Omental fat pad (tissue), 3 donors: ENCODE measurements at regions not wholly inside any gene's neighbourhood (a gene's known extent, or its start where the extent isn't known, plus 50 kb on each side); places are given as distances from the start of the nearest gene placed in this dataset.
"Not testable (repeated sequence)": the region's sequence is repeated elsewhere in the genome, so short reads cannot be mapped to it uniquely, and the experiment has no call there.

ENCODE experiments used
- ATAC-seq: fragments of 150-250 bp; one replicate; pipeline ENCODE4 v1.9.1; 2016; ENCODE audit warnings: mild to moderate bottlenecking, moderate library complexity; ENCODE audit not compliant: low FRiP score
- DNase-seq: peaks from one replicate; pipeline ENCODE4 v3.0.0-alpha.2; 2019; ENCODE audit warnings: low spot score
- CTCF ChIP-seq, 3 donors: fragments of 450-650 bp; IDR thresholded peaks; one replicate each; pipeline ENCODE4 v1.5.1; 2016 to 2017; ENCODE audit warnings: antibody characterized with exemption in 3 of 3, mild to moderate bottlenecking in 3 of 3, moderate library complexity in 2 of 3

GRCh38 chr5:67855523-67855922 is 360.0 kb upstream of the PIK3R1 start:
- TF ChIP-seq CTCF (IDR thresholded peaks at IDR 0.05) = no peak
- no peak for ATAC-seq
- no peak for DNase-seq

DNA sequence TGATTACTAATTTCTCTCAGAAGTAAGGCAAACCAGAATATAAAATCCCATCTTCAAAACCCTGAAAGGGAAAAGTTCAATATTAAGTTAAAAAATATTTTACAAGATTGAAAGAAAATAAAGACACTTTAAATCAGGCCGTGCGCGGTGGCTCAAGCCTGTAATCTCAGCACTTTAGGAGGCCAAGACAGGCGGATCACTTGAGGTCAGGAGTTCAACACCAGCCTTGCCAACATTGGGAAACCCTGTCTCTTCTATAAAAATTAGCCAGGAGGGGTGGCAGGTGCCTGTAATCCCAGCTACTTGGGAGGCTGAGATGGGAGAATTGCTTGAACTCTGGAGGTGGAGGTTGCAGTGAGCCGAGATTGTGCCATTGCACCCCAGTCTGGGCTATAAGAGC is 364.6 kb upstream of the PIK3R1 start:
- not testable (repeated sequence) for ATAC-seq, DNase-seq

DNA sequence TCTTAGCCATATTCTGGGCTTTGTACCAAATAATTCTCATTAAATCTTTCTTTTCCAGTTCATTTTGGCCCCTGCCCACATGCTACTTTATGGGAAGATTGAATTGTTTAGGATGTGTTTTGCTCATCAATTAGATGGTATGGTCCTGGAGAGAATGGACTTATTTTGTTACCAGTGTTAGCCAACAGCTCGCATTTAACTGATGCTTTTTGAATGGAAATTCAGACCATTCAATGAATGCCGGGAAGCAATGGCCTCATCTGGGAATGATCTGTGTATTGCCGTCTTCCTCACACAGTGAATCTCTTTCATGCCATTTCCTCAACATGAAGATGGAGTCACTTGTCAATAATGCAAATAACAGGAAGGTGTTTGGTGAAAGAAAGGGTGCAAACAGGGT is 370.6 kb upstream of the PIK3R1 start:
- ATAC-seq (no peak), DNase-seq (no peak)
- TF ChIP-seq CTCF (IDR thresholded peaks at IDR 0.05) = no peak

DNA sequence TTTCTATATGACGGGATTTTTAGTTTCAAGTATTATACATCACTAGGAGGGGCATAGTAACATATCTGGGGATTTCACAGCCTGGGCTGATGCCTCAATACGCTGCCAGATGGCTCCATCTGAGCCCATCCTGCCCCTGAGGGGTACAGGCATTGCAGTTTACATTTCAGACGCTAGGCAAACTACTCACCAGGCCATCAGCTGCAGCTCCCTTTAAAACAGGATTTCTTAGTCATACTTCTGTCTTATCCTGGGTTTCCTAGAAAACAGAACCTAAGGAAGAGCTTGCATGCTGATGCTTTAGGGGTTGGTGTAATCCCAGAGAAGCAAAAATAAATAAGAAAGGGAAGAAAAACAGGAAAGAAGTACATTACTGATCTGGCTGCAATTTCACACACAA is 372.8 kb upstream of the PIK3R1 start:
- DNase-seq = no peak
- no peak for ATAC-seq
- TF ChIP-seq CTCF (IDR thresholded peaks at IDR 0.05) = no peak

DNA sequence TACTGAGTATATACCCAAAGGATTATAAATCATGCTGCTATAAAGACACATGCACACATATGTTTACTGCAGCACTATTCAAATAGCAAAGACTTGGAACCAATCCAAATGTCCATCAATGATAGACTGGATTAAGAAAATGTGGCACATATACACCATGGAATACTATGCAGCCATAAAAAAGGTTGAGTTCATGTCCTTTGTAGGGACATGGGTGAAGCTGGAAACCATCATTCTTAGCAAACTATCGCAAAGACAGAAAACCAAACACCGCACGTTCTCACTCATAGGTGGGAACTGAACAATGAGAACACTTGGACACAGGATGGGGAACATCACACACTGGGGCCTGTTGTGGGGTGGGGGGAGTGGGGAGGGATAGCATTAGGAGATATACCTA is 378.3 kb upstream of the PIK3R1 start:
- DNase-seq, ATAC-seq: not testable (repeated sequence)

GRCh38 chr5:67836496-67836895 is 379.1 kb upstream of the PIK3R1 start:
- ATAC-seq, DNase-seq: not testable (repeated sequence)

DNA sequence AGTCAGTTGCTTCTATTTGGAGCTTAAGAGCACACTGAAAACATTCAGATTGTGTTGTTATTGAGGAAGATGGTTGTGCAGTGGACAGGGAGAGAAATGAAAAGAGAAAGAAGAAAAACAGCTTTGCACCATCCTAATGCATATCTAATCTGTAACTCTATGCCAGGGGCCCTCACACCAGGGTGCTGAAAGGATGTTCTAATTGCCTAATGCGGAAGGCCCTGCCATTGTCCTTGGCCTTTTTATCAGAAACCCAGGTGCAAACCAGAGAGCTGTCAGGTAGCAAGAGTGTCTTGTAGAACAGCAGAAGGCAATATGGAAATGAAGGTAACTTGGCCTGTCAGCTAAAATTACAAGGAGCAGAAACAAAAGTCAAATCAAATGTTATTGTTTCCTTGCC is 384.5 kb upstream of the PIK3R1 start:
- ATAC-seq (no peak), DNase-seq (no peak)
- no peak for TF ChIP-seq CTCF (IDR thresholded peaks at IDR 0.05)

DNA sequence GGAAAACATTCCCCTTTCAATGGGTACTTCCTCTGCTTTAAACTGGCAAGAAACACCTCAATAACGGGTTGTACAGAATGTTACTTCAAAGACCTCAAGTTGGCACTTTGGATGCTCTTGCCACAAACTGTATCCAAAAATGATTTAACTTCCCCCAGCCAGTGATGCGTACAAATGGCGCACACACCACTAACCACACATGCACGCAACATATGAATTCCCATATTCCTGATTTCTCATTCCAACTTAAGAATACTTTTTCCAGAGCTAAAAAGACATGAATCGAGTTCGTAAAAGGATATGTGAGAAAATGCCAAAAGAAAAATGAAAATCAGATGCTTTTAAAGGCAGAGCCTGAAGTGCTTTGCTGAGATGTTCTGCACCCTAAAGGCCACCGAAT is 388.0 kb upstream of the PIK3R1 start:
- no peak for DNase-seq
- no peak for TF ChIP-seq CTCF (IDR thresholded peaks at IDR 0.05)
- no peak for ATAC-seq

- ATAC-seq = no peak
- TF ChIP-seq CTCF (IDR thresholded peaks at IDR 0.05) = no peak
- DNase-seq = no peak
These were observed 390.7 kb upstream of the PIK3R1 start for GRCh38 chr5:67824852-67825251.
